Natural killer cell (primary cell): ENCODE measurements at regions not wholly inside any gene's neighbourhood (a gene's known extent, or its start where the extent isn't known, plus 50 kb on each side); places are given as distances from the start of the nearest gene placed in this dataset.

Experiments used
- ATAC-seq, 3 donors: fragments of 150-1000 bp in 2 of 3; fragments of 200-7000 bp in 1 of 3; cut with Tn5 transposase; 1 replicate in 1 of 3; 2 replicates in 2 of 3; pipeline ENCODE4 v1.10.0; 2021; ENCODE audit warnings: mild to moderate bottlenecking in 2 of 3, moderate library complexity in 2 of 3
- DNase-seq, 2 donors: peaks; one replicate each; pipeline versions ENCODE4 v3.0.0 to v3.0.0-alpha.2; 2013 to 2021; ENCODE audit warnings: mixed read lengths in 1 of 2
- H3K27ac ChIP-seq: one replicate; pipeline ENCODE4 v1.5.1; 2013; ENCODE audit warnings: mild to moderate bottlenecking, low read length
- H3K27me3 ChIP-seq: one replicate; pipeline ENCODE4 v1.6.1; 2013; ENCODE audit warnings: low read length; ENCODE audit not compliant: control insufficient read depth, insufficient read depth
- H3K36me3 ChIP-seq: one replicate; pipeline ENCODE4 v1.6.1; 2013; ENCODE audit warnings: low read length; ENCODE audit not compliant: control insufficient read depth, insufficient read depth
- H3K4me1 ChIP-seq: one replicate; pipeline ENCODE4 v1.6.1; 2013; ENCODE audit warnings: low read length; ENCODE audit not compliant: control insufficient read depth, insufficient read depth
- H3K4me3 ChIP-seq: one replicate; pipeline ENCODE4 v1.5.1; 2013; ENCODE audit warnings: low read length
- H3K9me3 ChIP-seq: one replicate; pipeline ENCODE4 v1.6.1; 2013; ENCODE audit warnings: low read length; ENCODE audit not compliant: control insufficient read depth, insufficient read depth
- H3K27ac Mint-ChIP-seq, 2 donors: one replicate each; pipeline ENCODE4 v1.8.0; 2022; ENCODE audit warnings: mild to moderate bottlenecking in 2 of 2, mixed read lengths in 2 of 2, moderate library complexity in 1 of 2
- H3K27me3 Mint-ChIP-seq, 2 donors: one replicate each; pipeline ENCODE4 v1.8.0; 2022; ENCODE audit warnings: low read depth in 2 of 2, mixed read lengths in 2 of 2
- H3K36me3 Mint-ChIP-seq: one replicate; pipeline ENCODE4 v1.8.0; 2022; ENCODE audit warnings: mixed read lengths
- H3K4me1 Mint-ChIP-seq, 2 donors: one replicate each; pipeline ENCODE4 v1.8.0; 2022; ENCODE audit warnings: mixed read lengths in 2 of 2
- H3K4me3 Mint-ChIP-seq: one replicate; pipeline ENCODE4 v1.8.0; 2022; ENCODE audit warnings: mild to moderate bottlenecking, moderate library complexity, mixed read lengths
- H3K9me3 Mint-ChIP-seq, 2 donors: one replicate each; pipeline ENCODE4 v1.8.0; 2022; ENCODE audit warnings: mixed read lengths in 2 of 2
- WGBS: methylation state at CpG from one replicate; pipeline ENCODE4 v1.1.7; 2013; ENCODE audit warnings: missing lambda C conversion rate; ENCODE audit not compliant: insufficient coverage; 5-methylcytosine and 5-hydroxymethylcytosine counted together
- intact Hi-C: fragments of 100-400 bp; cut with micrococcal nuclease; formaldehyde crosslinking; loops from one replicate; pipeline ENCODE4 v1.14.2; 2022
- TF ChIP-seq, protein P1 (sequence below): fragments of 200-600 bp; IDR thresholded peaks from one replicate; pipeline ENCODE4 v1.8.0; 2022; ENCODE audit warnings: antibody characterized with exemption

DNA sequence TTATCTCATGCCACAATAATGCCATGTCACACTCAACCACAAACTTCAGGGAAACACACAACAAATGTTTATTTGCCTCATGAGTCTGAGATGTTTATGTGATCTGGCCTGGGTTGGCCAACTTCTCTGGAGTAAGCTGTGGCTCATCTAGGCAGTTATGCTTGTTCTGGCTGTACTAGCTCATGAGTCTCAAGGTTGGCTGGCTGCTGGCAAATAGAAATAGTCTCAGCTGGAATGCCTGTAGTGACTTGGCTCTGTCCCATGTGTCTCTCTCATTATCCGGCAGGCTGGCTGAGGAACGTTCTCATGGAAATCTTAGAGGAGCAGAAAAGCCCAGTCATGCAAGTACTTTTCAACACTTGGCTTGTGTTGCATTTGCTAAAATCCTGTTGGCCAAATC, 234.9 kb upstream of the CDH2 start:
- Histone ChIP-seq H3K27me3 (no peaks in the 10 kb centered on the region), H3K4me1 (no peaks in the 10 kb centered on the region), H3K9me3 (no peaks in the 10 kb centered on the region), H3K4me3 (no peak overlapping the region), H3K27ac (no peak overlapping the region), H3K36me3 (no peaks in the 10 kb centered on the region)
- ATAC-seq = no peak
- H3K36me3 Mint-ChIP-seq = no peaks in the 10 kb centered on the region
- no peaks in the 10 kb centered on the region for H3K27me3 Mint-ChIP-seq
- TF ChIP-seq, protein P1, sequence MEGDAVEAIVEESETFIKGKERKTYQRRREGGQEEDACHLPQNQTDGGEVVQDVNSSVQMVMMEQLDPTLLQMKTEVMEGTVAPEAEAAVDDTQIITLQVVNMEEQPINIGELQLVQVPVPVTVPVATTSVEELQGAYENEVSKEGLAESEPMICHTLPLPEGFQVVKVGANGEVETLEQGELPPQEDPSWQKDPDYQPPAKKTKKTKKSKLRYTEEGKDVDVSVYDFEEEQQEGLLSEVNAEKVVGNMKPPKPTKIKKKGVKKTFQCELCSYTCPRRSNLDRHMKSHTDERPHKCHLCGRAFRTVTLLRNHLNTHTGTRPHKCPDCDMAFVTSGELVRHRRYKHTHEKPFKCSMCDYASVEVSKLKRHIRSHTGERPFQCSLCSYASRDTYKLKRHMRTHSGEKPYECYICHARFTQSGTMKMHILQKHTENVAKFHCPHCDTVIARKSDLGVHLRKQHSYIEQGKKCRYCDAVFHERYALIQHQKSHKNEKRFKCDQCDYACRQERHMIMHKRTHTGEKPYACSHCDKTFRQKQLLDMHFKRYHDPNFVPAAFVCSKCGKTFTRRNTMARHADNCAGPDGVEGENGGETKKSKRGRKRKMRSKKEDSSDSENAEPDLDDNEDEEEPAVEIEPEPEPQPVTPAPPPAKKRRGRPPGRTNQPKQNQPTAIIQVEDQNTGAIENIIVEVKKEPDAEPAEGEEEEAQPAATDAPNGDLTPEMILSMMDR = no peak
- intact Hi-C loops = no loop called here
- H3K4me3 Mint-ChIP-seq = no peak overlapping the region
- WGBS = 92% methylated on average over 2 of the region's 2 CpGs
- no peak overlapping the region for H3K27ac Mint-ChIP-seq
- peaks cover 4 to 6% of the 10 kb centered on the region in 2 donors for H3K9me3 Mint-ChIP-seq
- no peak for DNase-seq
- H3K4me1 Mint-ChIP-seq = no peaks in the 10 kb centered on the region

DNA sequence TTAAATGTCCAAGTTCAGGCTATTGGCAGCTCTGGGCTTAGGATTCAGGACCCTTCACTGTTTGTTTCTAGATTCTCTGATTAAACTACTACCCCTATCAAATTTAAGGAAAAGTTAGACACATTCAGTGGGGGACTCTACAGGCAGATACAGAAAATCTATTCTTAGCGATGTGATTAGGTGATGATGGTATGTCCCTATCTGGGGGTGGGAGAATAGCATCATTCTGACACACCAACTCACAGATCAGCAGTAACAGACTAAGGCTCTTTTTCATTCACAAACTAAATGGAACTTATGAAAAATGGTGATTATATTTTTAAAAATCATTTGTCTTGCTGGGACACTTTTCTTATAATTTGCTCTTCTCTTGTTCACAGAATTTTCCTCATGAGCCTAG, 232.9 kb upstream of the CDH2 start:
- Histone ChIP-seq H3K4me1 (no peaks in the 10 kb centered on the region), H3K36me3 (no peaks in the 10 kb centered on the region), H3K27ac (no peak overlapping the region), H3K9me3 (no peaks in the 10 kb centered on the region), H3K4me3 (no peak overlapping the region), H3K27me3 (no peaks in the 10 kb centered on the region)
- Mint-ChIP-seq H3K27me3 (no peaks in the 10 kb centered on the region), H3K4me1 (no peaks in the 10 kb centered on the region), H3K27ac (no peak overlapping the region), H3K4me3 (no peak overlapping the region), H3K9me3 (peaks cover 2% of the 10 kb centered on the region in 2 donors), H3K36me3 (no peaks in the 10 kb centered on the region)
- DNase-seq = no peak
- TF ChIP-seq, protein P1 = no peak
- no CpG with 5 or more reads among the region's 1 CpG for WGBS
- intact Hi-C loops = no loop called here
- ATAC-seq = no peak

DNA sequence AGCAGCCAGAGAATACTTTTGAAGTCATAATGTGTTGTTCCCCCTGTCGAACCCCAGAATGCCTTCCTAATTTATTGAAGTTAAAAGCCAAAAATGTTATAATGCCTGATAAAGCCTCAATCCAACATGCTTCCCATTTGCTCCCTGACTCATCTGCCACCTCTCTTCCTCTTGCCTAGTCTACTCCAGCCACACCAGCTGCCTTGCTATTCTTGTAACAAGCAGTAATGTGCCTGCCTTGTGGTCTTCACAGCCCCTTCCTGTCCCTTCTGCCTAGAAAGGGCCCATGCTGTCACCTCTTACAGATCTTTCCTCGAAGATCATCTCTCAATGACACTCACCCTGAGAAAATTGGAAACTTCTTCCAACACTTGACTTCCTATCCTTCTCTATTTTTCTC, 231.6 kb upstream of the CDH2 start:
- Mint-ChIP-seq H3K4me1 (no peaks in the 10 kb centered on the region), H3K4me3 (no peak overlapping the region), H3K27ac (no peak overlapping the region), H3K9me3 (peaks cover 2% of the 10 kb centered on the region in 2 donors), H3K27me3 (no peaks in the 10 kb centered on the region), H3K36me3 (no peaks in the 10 kb centered on the region)
- intact Hi-C loops = no loop called here
- WGBS = 63% methylated on average over 2 of the region's 2 CpGs
- DNase-seq (no peak), ATAC-seq (no peak)
- Histone ChIP-seq H3K4me3 (no peak overlapping the region), H3K27me3 (no peaks in the 10 kb centered on the region), H3K36me3 (no peaks in the 10 kb centered on the region), H3K27ac (no peak overlapping the region), H3K4me1 (no peaks in the 10 kb centered on the region), H3K9me3 (no peaks in the 10 kb centered on the region)
- TF ChIP-seq, protein P1 = no peak

DNA sequence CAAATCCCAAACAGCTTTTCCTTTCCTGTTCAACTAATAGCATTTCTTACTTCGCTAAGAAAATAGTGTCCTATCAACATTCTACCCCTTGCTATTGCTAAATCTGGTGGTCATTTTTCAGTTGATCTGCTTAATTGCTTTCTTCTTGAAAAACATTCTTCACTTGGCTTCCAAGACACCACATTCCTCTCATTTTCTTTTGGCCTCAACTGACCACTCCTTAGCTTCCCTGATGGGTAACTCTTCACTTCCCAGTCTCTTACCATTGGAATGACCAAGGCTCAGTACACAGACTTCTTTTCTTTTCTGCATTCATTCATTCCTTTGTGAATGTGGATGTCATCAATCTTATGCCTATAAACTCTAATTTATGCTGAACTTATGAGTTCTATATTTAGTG, 230.8 kb upstream of the CDH2 start:
- no peak overlapping the region for H3K4me3 Mint-ChIP-seq
- ATAC-seq (no peak), DNase-seq (no peak)
- H3K27ac Mint-ChIP-seq = no peak overlapping the region
- Histone ChIP-seq H3K4me1 (no peaks in the 10 kb centered on the region), H3K9me3 (no peaks in the 10 kb centered on the region), H3K4me3 (no peak overlapping the region), H3K27me3 (no peaks in the 10 kb centered on the region), H3K27ac (no peak overlapping the region), H3K36me3 (no peaks in the 10 kb centered on the region)
- H3K36me3 Mint-ChIP-seq = no peaks in the 10 kb centered on the region
- H3K9me3 Mint-ChIP-seq = peaks cover 2% of the 10 kb centered on the region in 2 donors
- WGBS = 64% methylated on average over 1 of the region's 1 CpG
- H3K4me1 Mint-ChIP-seq = no peaks in the 10 kb centered on the region
- TF ChIP-seq, protein P1 = no peak
- intact Hi-C loops = no loop called here
- no peaks in the 10 kb centered on the region for H3K27me3 Mint-ChIP-seq
